NT2/D1 (cell line): ENCODE measurements at regions not wholly inside any gene's neighbourhood (a gene's known extent, or its start where the extent isn't known, plus 50 kb on each side); places are given as distances from the start of the nearest gene placed in this dataset.

Experiments used
- SUZ12 ChIP-seq: IDR thresholded peaks from 2 replicates; pipeline ENCODE4 v1.6.1; 2011; ENCODE audit not compliant: insufficient read length, insufficient read depth; ENCODE audit errors: extremely low read depth
- YY1 ChIP-seq: IDR thresholded peaks from 2 replicates; pipeline ENCODE4 v1.6.1; 2011; ENCODE audit not compliant: insufficient read length, insufficient read depth
- ZNF274 ChIP-seq: IDR thresholded peaks from 2 replicates; pipeline ENCODE4 v1.6.1; 2011; ENCODE audit warnings: mild to moderate bottlenecking, low read depth, low read length

- TF ChIP-seq YY1 (no peak), ZNF274 (no peak), SUZ12 (no peak)
Observed at GRCh38 chr5:133751421-133751820, 139.1 kb upstream of the FSTL4 start.
